GM18508 (cell line): ENCODE measurements at regions not wholly inside any gene's neighbourhood (a gene's known extent, or its start where the extent isn't known, plus 50 kb on each side); places are given as distances from the start of the nearest gene placed in this dataset.

Experiments
- ATAC-seq: cut with Tn5 transposase; IDR thresholded peaks from one replicate; pipeline ENCODE4 v1.9.1; 2021; ENCODE audit warnings: moderate number of reproducible peaks; ENCODE audit not compliant: insufficient read depth, unreplicated experiment

DNA sequence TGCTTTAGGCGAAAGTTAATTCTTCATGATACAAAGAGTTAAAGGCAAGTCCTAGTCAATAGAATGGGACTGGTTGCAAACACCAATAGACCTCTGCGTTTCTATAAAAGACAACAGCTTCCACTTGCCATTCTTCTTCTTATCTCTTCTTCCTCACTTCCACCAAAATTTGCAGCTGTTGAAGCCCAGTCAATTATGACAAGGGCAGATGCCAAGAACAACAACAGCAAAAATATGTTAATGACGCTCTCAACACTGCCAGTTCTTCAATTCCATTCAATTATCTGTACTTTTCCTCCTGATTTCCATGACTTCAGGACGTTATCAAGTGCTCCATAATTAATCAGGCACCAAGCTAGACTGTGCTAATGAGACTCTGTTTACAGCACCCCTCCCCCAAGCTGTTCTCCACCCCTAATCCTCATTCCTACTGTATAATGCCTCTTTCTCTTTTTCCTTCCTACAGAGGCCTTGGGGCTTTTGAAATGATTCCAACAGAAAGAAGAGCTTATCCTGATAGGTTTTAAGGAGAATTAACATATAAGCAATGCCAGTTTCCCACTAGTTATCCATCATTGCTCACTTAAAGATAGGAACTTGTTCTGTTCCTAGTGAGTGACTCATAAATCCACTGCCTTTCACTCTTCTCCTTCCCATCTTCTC is 1160.5 kb downstream of the IGSF11 start:
- ATAC-seq: no peak

DNA sequence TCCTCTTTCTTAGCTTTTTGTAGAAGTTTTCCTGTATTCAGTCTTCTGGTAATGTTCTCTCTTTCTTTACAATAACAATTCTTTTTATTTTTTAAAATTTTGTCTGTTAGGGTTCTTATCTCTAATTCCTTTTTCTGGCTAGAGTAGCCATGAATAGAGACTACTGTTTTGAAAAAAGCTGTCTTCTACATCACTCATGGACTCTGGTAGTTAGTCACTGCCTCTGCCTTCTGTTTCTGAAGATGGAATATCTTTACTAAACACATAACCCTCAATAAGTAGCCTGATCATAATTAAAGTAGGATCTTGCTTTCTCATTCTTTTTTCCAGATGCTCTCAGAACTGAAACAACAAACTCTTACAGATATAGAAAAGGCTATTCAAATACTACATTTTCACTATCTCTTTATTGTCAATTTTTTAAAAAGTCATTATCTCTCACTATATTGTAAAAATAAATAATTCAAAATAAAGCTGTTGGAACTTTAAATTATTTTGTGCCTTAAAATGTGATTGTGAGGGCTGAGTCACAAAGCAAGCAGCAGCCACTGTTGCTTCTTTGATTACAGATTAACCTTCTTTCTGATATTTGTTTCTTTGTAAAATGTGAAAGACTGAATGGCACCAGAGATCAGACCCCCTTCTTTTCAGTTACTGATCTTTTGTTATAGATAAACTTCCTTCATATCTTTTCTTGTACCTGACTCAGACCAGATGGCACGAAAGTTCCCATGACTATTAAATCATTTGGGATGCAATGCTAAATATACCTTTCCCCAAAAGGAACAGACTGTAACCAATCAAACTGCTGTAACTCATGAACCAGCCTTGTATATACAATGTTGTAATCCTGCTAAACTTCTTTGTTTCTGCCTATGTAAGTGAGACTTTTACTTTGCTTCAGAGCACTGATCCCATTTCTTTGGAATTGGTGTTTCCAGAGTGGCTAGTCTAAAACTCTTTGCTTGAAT is 1159.5 kb downstream of the IGSF11 start:
- no peak for ATAC-seq

DNA sequence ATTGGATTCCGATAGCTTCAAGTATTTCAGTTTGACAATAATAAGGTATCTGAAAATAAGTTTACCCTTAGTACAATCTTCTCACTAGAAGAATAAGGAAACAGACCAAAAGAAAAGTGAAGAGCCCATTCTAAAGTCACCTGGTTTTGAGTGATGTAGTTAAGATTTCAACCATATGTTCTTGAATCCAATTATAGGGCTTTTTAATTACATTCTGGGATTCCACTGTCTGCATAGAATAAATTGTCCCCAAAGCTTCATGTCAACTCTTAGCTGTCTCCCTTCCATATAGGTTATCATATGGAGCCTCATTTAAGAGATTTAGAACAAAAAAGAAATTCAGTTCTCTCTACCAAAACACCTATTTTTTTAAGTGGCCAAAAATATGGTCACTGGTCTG is 1158.8 kb downstream of the IGSF11 start:
- ATAC-seq: no peak

DNA sequence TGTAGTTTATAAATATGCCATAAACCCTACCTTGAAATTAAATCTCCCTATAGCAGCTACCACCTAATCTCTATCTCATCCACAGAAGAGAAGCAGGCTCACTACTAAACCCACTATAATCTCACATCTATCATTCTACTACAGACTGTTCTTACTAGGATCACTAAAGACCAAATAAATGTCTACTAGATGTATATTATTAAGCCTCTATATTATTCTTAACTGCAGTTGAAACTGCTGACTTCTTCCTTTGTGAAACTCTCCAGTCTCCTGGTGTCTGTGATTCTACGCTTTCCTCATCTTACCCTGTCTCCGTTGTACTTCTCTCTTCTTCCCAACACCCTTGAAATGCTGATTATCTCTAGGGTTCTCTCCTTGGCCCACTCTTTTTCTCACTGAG is 1154.0 kb downstream of the IGSF11 start:
- ATAC-seq: no peak

DNA sequence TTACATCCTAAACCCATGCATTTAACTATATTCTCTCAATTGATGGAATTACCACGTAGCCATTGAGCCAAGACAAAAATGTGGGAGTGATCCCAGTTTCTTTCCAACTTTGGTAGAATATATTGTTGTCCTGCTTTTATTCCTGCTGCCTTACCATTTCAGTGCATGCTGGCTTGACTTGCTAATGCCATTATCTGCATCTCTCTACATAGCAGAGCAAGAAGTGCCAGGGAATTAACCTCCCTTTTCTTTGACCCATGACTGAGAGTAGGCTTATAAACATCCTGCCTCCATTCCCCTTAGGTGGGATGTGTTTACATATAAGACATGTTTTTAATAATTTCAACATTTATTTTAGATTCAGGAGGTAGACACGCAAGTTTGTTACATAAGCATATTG is 1153.4 kb downstream of the IGSF11 start:
- ATAC-seq: no peak

DNA sequence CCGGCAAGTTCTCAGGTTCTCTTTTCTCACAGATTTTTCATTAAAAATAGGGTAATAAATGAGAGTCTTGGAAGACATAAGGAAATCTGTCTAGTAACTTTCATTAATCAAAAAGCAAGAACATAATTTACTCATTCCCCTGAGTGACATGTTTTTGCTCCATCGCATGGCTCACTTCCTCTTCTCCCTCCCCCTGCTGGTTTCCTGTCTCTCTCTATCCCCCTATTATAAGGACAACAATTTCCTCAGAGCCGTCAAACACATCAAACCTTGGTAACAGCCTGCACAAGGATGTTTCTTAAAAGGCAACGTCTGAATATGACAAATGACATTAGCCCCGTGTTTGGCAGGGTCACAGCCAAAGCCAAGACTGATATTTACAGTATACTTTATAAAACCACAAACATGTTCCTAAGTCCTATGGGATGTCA is 1149.6 kb downstream of the IGSF11 start:
- no peak for ATAC-seq

DNA sequence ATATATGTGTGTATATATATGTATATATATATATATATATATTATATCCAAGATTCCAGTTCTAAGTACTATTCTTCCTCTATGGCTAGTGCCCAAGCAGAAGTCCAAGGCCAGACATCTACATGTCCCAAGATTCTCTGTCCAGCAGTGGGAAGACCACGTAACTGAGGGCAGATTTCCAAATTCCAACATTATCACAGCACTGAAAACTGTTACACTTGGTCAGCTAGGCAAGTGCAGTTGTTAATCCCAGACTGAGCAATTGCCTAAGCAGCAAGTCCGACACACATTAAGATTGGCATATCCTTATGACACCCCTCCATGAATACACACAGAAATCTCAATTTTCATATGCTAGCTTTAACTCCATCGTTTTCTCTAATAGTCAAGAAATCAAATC is 1148.5 kb downstream of the IGSF11 start:
- ATAC-seq: no peak

DNA sequence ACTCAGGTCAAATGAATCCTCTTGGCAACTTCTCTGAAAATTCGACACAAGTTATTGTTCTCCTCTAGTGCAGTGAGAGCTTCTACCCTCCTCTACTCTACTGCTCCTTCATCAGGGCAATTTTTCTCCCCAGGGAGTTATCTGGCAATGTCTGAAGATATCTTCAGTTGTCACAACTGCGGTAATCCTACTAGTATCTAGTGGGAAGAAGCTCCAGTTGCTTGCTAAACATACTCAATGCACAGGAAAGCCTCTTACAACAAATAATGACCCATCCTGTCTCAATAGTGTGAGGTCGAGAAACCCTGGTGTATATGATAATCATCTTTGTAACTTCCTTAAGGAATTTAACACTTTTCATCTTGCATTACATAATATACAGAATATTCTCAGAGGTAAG is 1147.6 kb downstream of the IGSF11 start:
- ATAC-seq: no peak

DNA sequence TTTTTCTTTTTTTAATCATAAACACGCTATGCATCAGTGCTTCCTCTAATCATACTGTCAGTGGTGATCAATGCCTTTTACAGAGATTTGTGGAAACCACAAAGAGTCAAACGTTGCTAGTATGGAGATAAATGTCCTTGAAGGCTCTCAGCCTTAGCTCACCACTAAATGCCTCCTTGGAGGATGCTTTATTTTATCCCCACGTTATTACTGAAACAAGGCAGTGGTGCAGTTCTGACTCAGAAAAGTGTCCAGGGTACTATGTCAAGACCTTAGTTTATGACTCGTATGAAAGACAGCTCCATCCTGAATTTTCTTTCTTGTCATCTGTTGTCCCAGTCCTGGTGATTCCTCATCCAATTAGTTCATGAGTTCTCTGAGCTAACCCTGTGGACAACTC is 1146.7 kb downstream of the IGSF11 start:
- no peak for ATAC-seq

DNA sequence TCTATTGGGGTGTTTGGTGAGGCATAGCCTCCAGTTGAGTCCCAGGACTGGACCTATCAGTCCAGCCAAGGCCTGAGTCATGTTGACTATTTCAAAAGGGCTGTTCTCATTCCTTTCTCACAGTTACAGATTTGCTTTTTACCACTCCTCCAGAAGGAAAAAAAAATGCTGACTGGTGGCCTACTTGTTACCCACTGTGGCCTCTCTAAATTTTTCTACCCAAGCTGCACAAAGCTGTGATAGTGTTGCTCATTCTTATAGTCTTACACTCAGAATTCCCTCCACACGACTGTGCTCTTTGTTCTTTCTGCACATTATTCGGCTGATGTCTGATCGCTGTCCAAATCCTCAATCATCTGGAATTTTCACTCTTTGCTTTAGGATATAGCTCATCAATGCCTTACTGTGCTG is 1142.2 kb downstream of the IGSF11 start:
- ATAC-seq: no peak

DNA sequence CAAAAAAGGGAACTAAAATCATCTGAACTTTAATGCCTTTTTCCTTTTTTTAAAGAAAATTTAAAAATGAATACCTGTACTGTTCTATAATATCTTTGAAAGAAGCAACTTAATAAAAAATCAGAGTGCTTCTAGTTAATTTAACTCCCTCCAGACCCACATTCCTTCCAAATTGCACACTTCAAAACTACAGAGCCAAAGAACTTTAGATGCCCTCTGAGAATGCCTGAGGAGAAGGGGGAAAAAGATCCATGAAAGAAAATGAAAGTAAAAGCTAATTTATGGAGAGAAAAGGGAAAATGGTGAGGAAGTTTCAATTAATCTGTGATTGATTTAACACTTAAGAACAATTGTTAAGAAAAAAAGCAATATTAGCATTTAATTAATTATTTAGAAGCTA is 1141.6 kb downstream of the IGSF11 start:
- no peak for ATAC-seq

DNA sequence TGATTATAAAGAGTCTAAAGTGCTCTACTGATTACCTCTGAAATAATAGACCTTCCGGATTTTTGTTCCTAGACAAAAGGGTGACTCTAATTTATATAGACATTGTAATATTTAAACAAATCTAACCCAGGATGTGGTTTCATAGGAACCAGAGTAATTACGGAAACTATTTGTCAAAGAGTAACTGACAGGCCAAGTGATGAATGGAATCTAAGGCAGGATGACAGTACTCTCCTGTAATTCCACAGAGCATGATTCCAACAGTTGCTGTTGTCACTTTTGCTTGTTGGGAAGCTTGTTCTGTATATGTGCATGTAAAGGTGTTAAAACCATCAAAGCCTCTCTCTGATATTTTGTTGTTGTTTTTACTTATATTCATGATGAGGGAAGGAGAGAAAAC is 1141.0 kb downstream of the IGSF11 start:
- no peak for ATAC-seq

DNA sequence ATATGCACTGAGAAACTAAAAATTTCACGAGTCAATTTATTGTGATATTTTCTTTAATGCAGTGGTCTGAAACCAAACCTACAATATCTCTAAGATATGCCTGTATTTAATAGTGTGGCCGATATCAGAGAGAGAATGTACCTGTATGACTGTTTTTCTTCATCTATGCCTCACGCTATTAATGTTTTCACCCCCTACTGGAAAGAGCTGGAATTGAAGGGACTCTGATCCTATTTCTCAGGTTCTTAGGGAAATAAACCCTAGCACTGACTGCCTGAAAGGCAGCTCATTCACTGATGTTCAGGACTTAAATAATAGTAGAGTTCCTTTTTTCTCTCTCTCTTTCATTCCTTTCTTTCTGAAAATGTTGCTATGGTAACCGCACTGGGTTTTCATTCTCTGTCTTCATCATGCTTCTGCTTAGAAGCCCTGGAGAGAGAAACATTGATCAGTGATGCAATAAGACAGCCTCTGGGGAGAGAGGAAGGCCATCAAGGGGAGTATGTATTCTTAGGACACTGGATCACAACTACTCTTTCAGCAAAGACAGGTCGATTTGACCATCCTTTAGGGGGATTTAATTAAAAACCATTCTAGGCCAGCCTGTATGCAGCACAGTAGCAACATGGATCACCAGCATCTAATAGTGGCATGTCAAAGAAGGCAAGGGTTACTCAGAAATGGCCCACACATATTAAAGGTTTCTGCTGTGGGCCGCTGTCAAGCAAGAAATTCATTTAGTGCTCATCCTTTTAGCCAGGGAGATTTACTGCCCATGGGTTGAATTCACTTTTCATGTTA is 1135.7 kb downstream of the IGSF11 start:
- ATAC-seq: no peak

DNA sequence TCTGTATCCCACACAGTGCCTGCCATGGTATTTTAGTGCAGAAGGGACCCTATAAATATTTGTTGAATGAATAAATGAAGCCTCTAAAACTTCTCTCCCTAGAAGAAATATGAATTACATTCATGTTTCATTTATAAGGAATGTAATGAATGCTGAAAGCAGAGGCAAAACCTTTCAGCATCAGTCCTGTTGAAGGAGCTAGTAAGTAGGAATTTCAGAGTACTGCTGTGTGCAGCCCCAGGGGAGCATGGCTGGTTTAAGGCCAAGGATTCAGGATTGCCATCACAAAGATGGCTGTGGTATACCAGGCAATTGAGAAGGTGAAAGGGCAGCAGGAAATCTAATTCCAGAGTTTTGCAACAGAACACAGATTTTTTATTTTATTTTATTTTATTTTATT is 1131.4 kb downstream of the IGSF11 start:
- ATAC-seq: no peak

DNA sequence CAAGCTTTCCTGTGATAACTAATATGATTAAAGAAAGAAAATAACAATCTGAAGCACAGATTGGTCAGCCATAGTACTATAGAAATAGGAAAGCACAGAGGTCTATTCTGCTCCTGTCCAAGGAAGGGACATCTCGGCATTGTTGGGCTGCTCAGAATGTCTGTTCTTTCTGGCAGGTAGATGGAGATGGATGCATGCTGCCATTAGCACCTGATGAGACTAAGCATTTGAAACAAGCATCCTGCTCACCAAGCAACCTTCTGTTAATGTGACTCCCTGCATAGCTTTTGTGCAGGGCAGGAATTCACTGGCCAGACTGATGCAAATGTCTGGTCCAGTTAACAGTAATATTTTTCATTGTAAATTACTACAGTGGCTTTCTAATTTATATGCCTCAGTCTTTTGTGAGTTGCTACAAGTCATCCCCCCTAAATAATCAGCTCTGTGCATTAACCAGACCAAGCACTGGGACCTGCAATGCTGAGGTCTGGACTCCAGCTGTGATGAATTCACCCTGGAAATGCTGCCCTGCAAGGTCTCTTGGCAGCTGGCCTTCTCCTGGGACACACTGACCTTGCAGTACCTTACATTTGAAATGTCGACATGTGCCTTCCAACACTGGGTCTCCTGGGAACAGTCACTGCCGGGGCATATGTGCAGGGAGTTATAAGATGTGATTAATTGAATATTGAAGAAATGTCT is 1123.7 kb downstream of the IGSF11 start:
- no peak for ATAC-seq

DNA sequence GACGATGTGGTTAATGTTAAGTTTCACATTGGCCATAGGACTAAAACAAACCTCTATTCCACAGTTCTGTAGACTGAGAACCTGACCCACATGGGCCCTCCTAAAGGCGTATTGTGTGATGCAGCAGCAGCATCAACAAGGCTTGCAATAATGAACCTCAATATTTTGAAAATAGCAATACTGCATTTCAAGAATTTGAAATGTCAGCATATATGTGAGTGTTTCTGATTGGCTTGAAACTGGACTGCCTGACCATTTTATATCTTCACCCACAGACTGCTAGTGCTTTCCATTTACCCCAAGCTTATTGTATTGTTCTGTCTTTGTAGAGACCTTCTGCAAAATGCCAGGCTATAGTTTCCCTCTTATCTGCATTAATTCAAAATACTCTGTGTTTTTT is 1122.3 kb downstream of the IGSF11 start:
- ATAC-seq: no peak

DNA sequence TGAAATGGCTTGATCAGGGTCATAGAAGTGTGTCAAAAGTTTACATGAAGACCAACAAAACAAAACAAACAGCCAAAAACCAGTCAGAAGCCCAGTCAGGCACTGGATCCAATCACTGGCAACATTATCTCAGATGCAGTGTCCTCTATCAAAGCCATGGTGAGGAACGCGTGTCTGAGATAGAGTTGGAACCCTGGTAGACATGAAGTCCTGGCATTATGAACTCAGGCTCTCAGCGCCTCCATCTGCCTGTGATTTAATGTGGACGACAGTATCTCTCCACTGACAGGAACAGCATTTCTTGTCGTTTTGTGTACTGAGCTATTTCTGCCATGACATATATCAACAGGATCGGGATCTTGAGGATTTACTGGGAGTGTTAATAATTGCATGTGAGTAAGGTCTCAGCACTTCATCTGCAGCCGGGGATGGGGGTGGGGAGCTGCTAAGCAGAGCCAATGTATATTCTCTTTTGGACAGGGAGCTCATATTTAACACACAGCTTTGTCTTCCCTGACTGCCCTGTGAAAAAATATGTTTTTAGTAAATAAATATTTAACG is 1120.0 kb downstream of the IGSF11 start:
- no peak for ATAC-seq

DNA sequence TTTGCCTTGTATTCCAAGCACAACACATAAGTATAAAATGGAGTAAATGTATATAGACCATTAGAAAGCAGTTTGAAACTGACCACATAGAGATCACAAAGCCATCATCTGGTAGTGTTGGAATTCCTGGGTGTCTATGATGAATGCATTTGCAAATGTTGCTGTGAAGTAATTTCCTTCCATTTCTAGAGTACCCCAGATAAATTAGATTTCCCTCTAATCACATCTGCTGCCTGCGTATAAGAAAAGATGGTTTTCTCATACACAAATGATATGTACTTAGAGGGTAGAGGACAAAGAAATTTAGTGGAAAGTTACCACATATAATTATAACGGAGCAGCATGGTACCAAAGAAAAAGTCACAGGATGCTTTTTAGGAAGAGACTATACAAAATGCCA is 1117.8 kb downstream of the IGSF11 start:
- ATAC-seq: no peak

DNA sequence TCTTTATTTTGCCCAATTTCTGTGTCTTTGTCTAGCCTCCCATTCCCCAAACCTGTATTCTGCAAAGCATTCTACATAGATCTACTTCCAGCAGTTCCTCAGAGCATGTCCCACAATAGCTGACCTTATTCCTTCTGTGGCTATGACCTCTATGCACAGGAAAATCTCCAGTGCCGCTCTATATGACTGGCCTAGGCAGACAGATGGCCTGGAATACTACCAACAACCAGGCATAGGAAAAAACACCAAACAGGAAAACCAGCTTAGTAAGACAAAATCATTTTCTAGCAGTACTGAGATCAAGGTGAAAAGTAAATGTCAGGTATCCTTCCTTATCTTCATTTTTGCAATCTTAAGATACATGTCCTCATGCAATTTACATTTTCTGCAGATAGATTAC is 1115.0 kb downstream of the IGSF11 start:
- ATAC-seq: no peak
